K562 (cell line): ENCODE measurements at regions not wholly inside any gene's neighbourhood (a gene's known extent, or its start where the extent isn't known, plus 50 kb on each side); places are given as distances from the start of the nearest gene placed in this dataset.
A peak's percentile ranks its signal among the peaks of the same experiment; 100 is the strongest.

Experiments used
- CXXC5 ChIP-seq: fragments of 250-450 bp; sonication (Bioruptor Pico); IDR thresholded peaks from 2 replicates; pipeline ENCODE4 v1.8.0; 2022; ENCODE audit warnings: inconsistent platforms, mild to moderate bottlenecking, moderate library complexity
- ELF4 ChIP-seq: fragments of 450-650 bp; formaldehyde crosslinking; IDR thresholded peaks from 2 replicates; pipeline ENCODE4 v1.4.0; 2022; ENCODE audit warnings: missing genetic modification characterization
- KLF1 ChIP-seq: fragments of 450-650 bp; IDR thresholded peaks from 2 replicates; pipeline ENCODE4 v1.6.1; 2016; ENCODE audit warnings: missing genetic modification characterization, missing compliant biosample characterization
- MGA ChIP-seq: fragments of 450-650 bp; IDR thresholded peaks from 2 replicates; pipeline ENCODE4 v1.6.1; 2016; ENCODE audit warnings: mild to moderate bottlenecking, moderate library complexity
- NCOA6 ChIP-seq: fragments of 450-650 bp; IDR thresholded peaks from 2 replicates; pipeline ENCODE4 v1.6.1; 2017; ENCODE audit warnings: mild to moderate bottlenecking
- NCOR1 ChIP-seq: fragments of 450-650 bp; IDR thresholded peaks from 2 replicates; pipeline ENCODE4 v1.6.1; 2016; ENCODE audit warnings: mild to moderate bottlenecking, moderate library complexity
- SMARCA5 ChIP-seq: fragments of 450-650 bp; IDR thresholded peaks from 2 replicates; pipeline ENCODE4 v1.6.1; 2016
- SMC3 ChIP-seq: conservative IDR thresholded peaks from 2 replicates; pipeline ENCODE4 v1.6.1; 2011; ENCODE audit warnings: low read depth, low read length, improper control_type of control experiment; ENCODE audit not compliant: insufficient read depth
- TCF7 ChIP-seq: sonication (generic); IDR thresholded peaks from 2 replicates; pipeline ENCODE4 v1.6.1; 2016; ENCODE audit warnings: antibody characterized with exemption, borderline replicate concordance
- TF ChIP-seq, protein P1 (sequence below): fragments of 250-450 bp; sonication (Bioruptor Pico); IDR thresholded peaks from 2 replicates; pipeline ENCODE4 v1.4.0; 2020; ENCODE audit warnings: mild to moderate bottlenecking, moderate library complexity, borderline replicate concordance
- TF ChIP-seq, protein P2 (sequence below), 3 experiments: IDR thresholded peaks in 2 of 3; conservative IDR thresholded peaks in 1 of 3; 2 replicates each; pipeline ENCODE4 v1.5.1; 2011 to 2012; ENCODE audit warnings: low read length in 3 of 3, mild to moderate bottlenecking in 3 of 3, control low read depth in 2 of 3, improper control_type of control experiment in 1 of 3, inconsistent platforms in 1 of 3, low read depth in 1 of 3, mixed read lengths in 1 of 3, moderate library complexity in 1 of 3; ENCODE audit not compliant: insufficient read depth in 2 of 3

DNA sequence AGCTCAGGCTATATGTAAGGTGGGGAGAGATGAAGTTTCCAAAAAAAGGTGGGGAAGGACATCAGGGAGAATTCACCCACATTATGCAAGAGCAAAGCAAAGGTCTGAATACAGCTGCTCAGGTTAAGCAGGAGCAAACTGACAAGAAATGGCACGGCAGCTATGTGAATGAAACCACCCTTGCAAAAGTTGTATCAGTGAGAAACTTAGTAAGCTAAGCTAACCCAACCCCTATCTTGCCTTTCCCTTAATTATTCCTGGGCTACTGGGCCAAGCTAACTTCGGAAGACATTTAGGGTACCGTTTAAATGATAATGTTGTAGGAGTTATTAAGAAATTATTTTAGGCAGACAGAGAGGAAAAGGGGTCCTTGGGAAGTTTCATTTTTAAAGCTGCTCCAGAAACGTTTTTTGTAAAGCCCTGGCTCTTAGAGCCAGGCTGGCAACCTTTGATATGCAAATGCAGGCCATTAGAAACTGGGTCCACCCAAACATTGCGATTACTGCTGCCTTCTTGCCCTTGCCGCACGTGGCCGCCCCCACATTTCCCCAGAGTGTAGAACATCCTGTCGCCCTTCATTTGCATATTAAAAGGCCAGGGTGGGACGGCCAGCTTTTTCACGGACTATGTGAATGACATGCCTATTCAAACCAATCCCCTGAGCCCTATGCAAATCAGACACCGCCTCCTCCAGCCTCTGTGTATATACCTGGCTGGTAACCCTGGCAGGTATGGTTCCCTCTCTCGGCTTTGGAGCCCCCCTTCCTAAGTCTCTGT is 60.5 kb upstream of the SAMD5 start (continued):
- TF ChIP-seq MGA = peak; percentile 76
- no peak for TF ChIP-seq NCOR1
- TF ChIP-seq ELF4 = 0 out of 2 replicates have a peak, but pooled peaks have one; percentile 33
- TF ChIP-seq TCF7 = no peak
- TF ChIP-seq SMARCA5 = no peak
- no peak for TF ChIP-seq KLF1 (tag)
- TF ChIP-seq NCOA6 = no peak
- TF ChIP-seq CXXC5 (CRISPR knock-in tag) = peak; percentile 40
- TF ChIP-seq, protein P1, sequence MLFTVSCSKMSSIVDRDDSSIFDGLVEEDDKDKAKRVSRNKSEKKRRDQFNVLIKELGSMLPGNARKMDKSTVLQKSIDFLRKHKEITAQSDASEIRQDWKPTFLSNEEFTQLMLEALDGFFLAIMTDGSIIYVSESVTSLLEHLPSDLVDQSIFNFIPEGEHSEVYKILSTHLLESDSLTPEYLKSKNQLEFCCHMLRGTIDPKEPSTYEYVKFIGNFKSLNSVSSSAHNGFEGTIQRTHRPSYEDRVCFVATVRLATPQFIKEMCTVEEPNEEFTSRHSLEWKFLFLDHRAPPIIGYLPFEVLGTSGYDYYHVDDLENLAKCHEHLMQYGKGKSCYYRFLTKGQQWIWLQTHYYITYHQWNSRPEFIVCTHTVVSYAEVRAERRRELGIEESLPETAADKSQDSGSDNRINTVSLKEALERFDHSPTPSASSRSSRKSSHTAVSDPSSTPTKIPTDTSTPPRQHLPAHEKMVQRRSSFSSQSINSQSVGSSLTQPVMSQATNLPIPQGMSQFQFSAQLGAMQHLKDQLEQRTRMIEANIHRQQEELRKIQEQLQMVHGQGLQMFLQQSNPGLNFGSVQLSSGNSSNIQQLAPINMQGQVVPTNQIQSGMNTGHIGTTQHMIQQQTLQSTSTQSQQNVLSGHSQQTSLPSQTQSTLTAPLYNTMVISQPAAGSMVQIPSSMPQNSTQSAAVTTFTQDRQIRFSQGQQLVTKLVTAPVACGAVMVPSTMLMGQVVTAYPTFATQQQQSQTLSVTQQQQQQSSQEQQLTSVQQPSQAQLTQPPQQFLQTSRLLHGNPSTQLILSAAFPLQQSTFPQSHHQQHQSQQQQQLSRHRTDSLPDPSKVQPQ (CRISPR knock-in tag) = 0 out of 2 replicates have a peak, but pooled peaks have one; percentile 16
- no peak for TF ChIP-seq SMC3
- TF ChIP-seq, protein P2, sequence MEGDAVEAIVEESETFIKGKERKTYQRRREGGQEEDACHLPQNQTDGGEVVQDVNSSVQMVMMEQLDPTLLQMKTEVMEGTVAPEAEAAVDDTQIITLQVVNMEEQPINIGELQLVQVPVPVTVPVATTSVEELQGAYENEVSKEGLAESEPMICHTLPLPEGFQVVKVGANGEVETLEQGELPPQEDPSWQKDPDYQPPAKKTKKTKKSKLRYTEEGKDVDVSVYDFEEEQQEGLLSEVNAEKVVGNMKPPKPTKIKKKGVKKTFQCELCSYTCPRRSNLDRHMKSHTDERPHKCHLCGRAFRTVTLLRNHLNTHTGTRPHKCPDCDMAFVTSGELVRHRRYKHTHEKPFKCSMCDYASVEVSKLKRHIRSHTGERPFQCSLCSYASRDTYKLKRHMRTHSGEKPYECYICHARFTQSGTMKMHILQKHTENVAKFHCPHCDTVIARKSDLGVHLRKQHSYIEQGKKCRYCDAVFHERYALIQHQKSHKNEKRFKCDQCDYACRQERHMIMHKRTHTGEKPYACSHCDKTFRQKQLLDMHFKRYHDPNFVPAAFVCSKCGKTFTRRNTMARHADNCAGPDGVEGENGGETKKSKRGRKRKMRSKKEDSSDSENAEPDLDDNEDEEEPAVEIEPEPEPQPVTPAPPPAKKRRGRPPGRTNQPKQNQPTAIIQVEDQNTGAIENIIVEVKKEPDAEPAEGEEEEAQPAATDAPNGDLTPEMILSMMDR (IDR thresholded peaks at IDR 0.05 in 2 of 3, conservative IDR thresholded peaks at IDR 0.05 in 1 of 3; ENCODE audit: insufficient read depth in 2 of 3, low read depth in 1 of 3, low read length in 3 of 3) = peak in 1 of 3 experiments; percentile 15; a peak in 1 of 6 replicates
